ENCODE measurements at regions not wholly inside any gene's neighbourhood (a gene's known extent, or its start where the extent isn't known, plus 50 kb on each side); places are given as distances from the start of the nearest gene placed in this dataset.

DNA sequence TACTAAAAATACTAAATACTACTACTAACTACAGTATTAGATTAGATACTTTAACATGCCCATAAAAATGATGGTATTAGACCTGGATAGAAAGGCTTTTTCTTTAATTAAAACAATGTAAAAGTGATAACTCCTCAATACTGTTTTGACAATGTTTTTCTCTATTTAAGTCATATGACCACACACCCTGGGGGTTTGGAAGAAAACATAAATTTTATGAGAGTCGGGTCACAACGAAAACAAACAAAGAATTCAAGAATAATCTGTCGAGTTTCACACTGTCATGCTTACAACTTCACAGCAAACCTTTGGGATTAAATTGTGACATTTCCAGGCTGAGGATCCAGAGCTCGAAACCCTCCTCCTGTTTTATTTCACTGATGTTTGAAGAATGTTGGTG lies 107.4 kb upstream of the SOX4 start:
- TF ChIP-seq, protein P1, sequence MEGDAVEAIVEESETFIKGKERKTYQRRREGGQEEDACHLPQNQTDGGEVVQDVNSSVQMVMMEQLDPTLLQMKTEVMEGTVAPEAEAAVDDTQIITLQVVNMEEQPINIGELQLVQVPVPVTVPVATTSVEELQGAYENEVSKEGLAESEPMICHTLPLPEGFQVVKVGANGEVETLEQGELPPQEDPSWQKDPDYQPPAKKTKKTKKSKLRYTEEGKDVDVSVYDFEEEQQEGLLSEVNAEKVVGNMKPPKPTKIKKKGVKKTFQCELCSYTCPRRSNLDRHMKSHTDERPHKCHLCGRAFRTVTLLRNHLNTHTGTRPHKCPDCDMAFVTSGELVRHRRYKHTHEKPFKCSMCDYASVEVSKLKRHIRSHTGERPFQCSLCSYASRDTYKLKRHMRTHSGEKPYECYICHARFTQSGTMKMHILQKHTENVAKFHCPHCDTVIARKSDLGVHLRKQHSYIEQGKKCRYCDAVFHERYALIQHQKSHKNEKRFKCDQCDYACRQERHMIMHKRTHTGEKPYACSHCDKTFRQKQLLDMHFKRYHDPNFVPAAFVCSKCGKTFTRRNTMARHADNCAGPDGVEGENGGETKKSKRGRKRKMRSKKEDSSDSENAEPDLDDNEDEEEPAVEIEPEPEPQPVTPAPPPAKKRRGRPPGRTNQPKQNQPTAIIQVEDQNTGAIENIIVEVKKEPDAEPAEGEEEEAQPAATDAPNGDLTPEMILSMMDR (IDR thresholded peaks at IDR 0.05): no peak
- TF ChIP-seq POLR2AphosphoS5 (IDR thresholded peaks at IDR 0.05; ENCODE audit: low read depth, low read length) (no peak), SIN3A (IDR thresholded peaks at IDR 0.05; ENCODE audit: borderline replicate concordance, insufficient read depth, low read depth, low read length) (no peak), TCF7L2 (IDR thresholded peaks at IDR 0.05; ENCODE audit: low read depth, low read length) (no peak)
- TF ChIP-seq, protein P2, sequence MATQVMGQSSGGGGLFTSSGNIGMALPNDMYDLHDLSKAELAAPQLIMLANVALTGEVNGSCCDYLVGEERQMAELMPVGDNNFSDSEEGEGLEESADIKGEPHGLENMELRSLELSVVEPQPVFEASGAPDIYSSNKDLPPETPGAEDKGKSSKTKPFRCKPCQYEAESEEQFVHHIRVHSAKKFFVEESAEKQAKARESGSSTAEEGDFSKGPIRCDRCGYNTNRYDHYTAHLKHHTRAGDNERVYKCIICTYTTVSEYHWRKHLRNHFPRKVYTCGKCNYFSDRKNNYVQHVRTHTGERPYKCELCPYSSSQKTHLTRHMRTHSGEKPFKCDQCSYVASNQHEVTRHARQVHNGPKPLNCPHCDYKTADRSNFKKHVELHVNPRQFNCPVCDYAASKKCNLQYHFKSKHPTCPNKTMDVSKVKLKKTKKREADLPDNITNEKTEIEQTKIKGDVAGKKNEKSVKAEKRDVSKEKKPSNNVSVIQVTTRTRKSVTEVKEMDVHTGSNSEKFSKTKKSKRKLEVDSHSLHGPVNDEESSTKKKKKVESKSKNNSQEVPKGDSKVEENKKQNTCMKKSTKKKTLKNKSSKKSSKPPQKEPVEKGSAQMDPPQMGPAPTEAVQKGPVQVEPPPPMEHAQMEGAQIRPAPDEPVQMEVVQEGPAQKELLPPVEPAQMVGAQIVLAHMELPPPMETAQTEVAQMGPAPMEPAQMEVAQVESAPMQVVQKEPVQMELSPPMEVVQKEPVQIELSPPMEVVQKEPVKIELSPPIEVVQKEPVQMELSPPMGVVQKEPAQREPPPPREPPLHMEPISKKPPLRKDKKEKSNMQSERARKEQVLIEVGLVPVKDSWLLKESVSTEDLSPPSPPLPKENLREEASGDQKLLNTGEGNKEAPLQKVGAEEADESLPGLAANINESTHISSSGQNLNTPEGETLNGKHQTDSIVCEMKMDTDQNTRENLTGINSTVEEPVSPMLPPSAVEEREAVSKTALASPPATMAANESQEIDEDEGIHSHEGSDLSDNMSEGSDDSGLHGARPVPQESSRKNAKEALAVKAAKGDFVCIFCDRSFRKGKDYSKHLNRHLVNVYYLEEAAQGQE (IDR thresholded peaks at IDR 0.05; ENCODE audit: insufficient read depth in 1 of 2, low read depth in 2 of 2, low read length in 1 of 2): no peak
